Umbilical cord (tissue), 1 donor: ENCODE measurements at regions not wholly inside any gene's neighbourhood (a gene's known extent, or its start where the extent isn't known, plus 50 kb on each side); places are given as distances from the start of the nearest gene placed in this dataset.

Source experiments
- DNase-seq: peaks from one replicate; pipeline ENCODE4 v3.0.0-alpha.2; 2015; ENCODE audit warnings: low spot score

- DNase-seq = no peak
These were observed 132.4 kb upstream of the STXBP5 start for GRCh38 chr6:147071776-147072175.

- no peak for DNase-seq
These were observed 128.8 kb upstream of the STXBP5 start for GRCh38 chr6:147075381-147075780.

GRCh38 chr6:147077251-147077650 is 127.0 kb upstream of the STXBP5 start:
- no peak for DNase-seq

GRCh38 chr6:147078106-147078505 is 126.1 kb upstream of the STXBP5 start:
- DNase-seq = no peak

- no peak for DNase-seq
These were observed 125.6 kb upstream of the STXBP5 start for GRCh38 chr6:147078602-147079001.

GRCh38 chr6:147080225-147080624 is 124.0 kb upstream of the STXBP5 start:
- no peak for DNase-seq

- peak; percentile 9 for DNase-seq
These were observed 123.1 kb upstream of the STXBP5 start for GRCh38 chr6:147081076-147081609.

GRCh38 chr6:147087641-147088040 is 116.6 kb upstream of the STXBP5 start:
- peak; percentile 50 for DNase-seq

GRCh38 chr6:147088861-147089260 is 115.4 kb upstream of the STXBP5 start:
- no peak for DNase-seq

GRCh38 chr6:147095316-147095715 is 108.9 kb upstream of the STXBP5 start:
- no peak for DNase-seq

- peak; percentile 20 for DNase-seq
These were observed 104.2 kb upstream of the STXBP5 start for GRCh38 chr6:147099974-147100373.

- DNase-seq = no peak
These were observed 101.2 kb upstream of the STXBP5 start for GRCh38 chr6:147103007-147103406.

GRCh38 chr6:147103694-147104093 is 100.5 kb upstream of the STXBP5 start:
- DNase-seq = no peak

- no peak for DNase-seq
These were observed 98.4 kb upstream of the STXBP5 start for GRCh38 chr6:147105786-147106185.

GRCh38 chr6:147106759-147107401 is 97.3 kb upstream of the STXBP5 start:
- no peak for DNase-seq

GRCh38 chr6:147108259-147108910 is 95.8 kb upstream of the STXBP5 start:
- no peak for DNase-seq

- no peak for DNase-seq
These were observed 94.5 kb upstream of the STXBP5 start for GRCh38 chr6:147109707-147110106.

GRCh38 chr6:147116056-147116455 is 88.2 kb upstream of the STXBP5 start:
- DNase-seq = no peak

- DNase-seq = no peak
These were observed 87.2 kb upstream of the STXBP5 start for GRCh38 chr6:147117011-147117410.

- no peak for DNase-seq
These were observed 86.6 kb upstream of the STXBP5 start for GRCh38 chr6:147117580-147117979.

- no peak for DNase-seq
These were observed 84.9 kb upstream of the STXBP5 start for GRCh38 chr6:147119310-147119709.

GRCh38 chr6:147122823-147123222 is 81.4 kb upstream of the STXBP5 start:
- no peak for DNase-seq

GRCh38 chr6:147126618-147127022 is 77.6 kb upstream of the STXBP5 start:
- peak; percentile 18 for DNase-seq
